ENCODE measurements at regions not wholly inside any gene's neighbourhood (a gene's known extent, or its start where the extent isn't known, plus 50 kb on each side); places are given as distances from the start of the nearest gene placed in this dataset.

- in situ Hi-C loops (cut with MboI; ENCODE audit: low pct_unique_long_range_greater_than_20kb in 2 of 9, low sequenced_read_pairs in 9 of 9, unreplicated experiment in 9 of 9): no loop called here
- 0 to 90% (median 46%) methylated on average over 2 to 5 of the region's 5 CpGs; no CpG with 5 or more reads in 4 of the 10 experiments for WGBS, 10 experiments
- Histone ChIP-seq H3K4me3 (no peak overlapping the region), H3K4me1 (replicated peaks in 1 of 2) (no peaks in the 10 kb centered on the region), H3K27ac (no peak overlapping the region)
- no peak for ATAC-seq (replicated peaks in 6 of 8)
Measured at GRCh38 chr15:97600190-97600589, 360.3 kb upstream of the ARRDC4 start.

GRCh38 chr15:97604677-97605076, 355.8 kb upstream of the ARRDC4 start:
- ATAC-seq (replicated peaks in 6 of 8): no peak
- no peak overlapping the region for H3K27ac ChIP-seq
- no peak overlapping the region for H3K4me3 ChIP-seq
- no peaks in the 10 kb centered on the region for H3K4me1 ChIP-seq (replicated peaks in 1 of 2)
- in situ Hi-C loops (cut with MboI; ENCODE audit: low pct_unique_long_range_greater_than_20kb in 2 of 9, low sequenced_read_pairs in 9 of 9, unreplicated experiment in 9 of 9): no loop called here
- 0 to 100% (median 42%) methylated on average over 1 to 2 of the region's 2 CpGs; no CpG with 5 or more reads in 2 of the 10 experiments for WGBS, 10 experiments

- no peaks in the 10 kb centered on the region for H3K4me1 ChIP-seq (replicated peaks in 1 of 2)
- no peak overlapping the region for H3K27ac ChIP-seq
- ATAC-seq (replicated peaks in 6 of 8): no peak
- no peak overlapping the region for H3K4me3 ChIP-seq
- in situ Hi-C loops (cut with MboI; ENCODE audit: low pct_unique_long_range_greater_than_20kb in 2 of 9, low sequenced_read_pairs in 9 of 9, unreplicated experiment in 9 of 9): no loop called here
- 3 to 92% (median 57%) methylated on average over 1 of the region's 1 CpG for WGBS, 10 experiments
Measured at GRCh38 chr15:97615114-97615513, 345.4 kb upstream of the ARRDC4 start.

DNA sequence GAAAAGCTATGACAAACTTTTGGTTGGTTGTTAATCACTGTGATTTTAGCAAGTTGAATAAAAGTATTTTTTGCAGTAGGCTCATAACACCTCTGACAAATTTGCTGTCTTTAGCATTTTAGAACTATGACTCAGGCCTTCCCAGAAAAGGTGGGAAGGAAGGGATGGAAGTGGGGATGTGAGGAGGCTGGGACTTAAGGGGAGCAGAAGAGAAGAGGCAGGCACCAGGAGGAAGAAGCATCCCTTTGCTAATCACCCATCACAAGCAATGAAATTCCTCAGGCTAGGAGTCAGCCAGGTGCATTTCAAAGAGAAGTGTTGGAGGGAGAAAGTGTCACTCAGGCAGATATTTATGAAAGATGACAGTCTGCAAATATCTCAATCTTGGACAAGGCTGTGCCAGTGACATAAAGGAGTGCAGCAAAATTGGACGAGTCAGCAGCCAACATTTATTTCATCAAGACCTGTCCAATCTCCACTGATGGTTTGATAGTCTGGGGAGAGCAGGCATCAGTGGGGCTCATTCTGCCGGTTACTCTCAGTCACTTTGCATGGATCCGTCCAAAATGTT, 337.3 kb upstream of the ARRDC4 start:
- Histone ChIP-seq H3K4me1 (replicated peaks in 1 of 2) (peaks cover 4 to 10% of the 10 kb centered on the region in 2 donors), H3K27ac (no peak overlapping the region), H3K4me3 (no peak overlapping the region)
- in situ Hi-C loops (cut with MboI; ENCODE audit: low pct_unique_long_range_greater_than_20kb in 2 of 9, low sequenced_read_pairs in 9 of 9, unreplicated experiment in 9 of 9): no loop called here
- 0 to 83% (median 70%) methylated on average over 1 to 3 of the region's 3 CpGs; no CpG with 5 or more reads in 4 of the 10 experiments for WGBS, 10 experiments
- ATAC-seq (replicated peaks in 6 of 8): no peak

- Histone ChIP-seq H3K4me1 (replicated peaks in 1 of 2) (peaks cover 4 to 10% of the 10 kb centered on the region in 2 donors), H3K27ac (no peak overlapping the region), H3K4me3 (no peak overlapping the region)
- 0 to 86% (median 38%) methylated on average over 1 of the region's 1 CpG; no CpG with 5 or more reads in 2 of the 10 experiments for WGBS, 10 experiments
- in situ Hi-C loops (cut with MboI; ENCODE audit: low pct_unique_long_range_greater_than_20kb in 2 of 9, low sequenced_read_pairs in 9 of 9, unreplicated experiment in 9 of 9): no loop called here
- ATAC-seq (replicated peaks in 6 of 8): no peak
Measured at GRCh38 chr15:97627634-97628033, 332.9 kb upstream of the ARRDC4 start.

DNA sequence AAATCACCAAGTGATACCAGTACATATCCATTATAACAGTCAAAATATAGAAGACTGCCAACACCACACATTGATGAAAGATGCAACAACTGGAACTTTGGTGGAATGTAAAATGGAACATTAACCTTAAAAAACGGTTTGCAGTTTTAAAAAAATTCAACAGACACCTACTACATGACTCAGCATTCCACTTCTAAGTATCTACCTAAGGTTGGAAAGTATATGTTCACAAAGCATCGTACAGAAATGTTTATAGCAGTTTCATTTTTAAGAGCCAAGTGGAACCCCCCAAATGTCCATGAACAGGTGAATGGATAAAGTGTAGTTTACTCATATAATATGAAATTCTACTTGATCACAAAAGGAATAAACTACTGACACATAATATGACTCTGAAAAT, 314.7 kb upstream of the ARRDC4 start:
- Histone ChIP-seq H3K4me3 (no peak overlapping the region), H3K4me1 (replicated peaks in 1 of 2) (no peaks in the 10 kb centered on the region), H3K27ac (no peak overlapping the region)
- in situ Hi-C loops (cut with MboI; ENCODE audit: low pct_unique_long_range_greater_than_20kb in 2 of 9, low sequenced_read_pairs in 9 of 9, unreplicated experiment in 9 of 9): no loop called here
- WGBS, 10 experiments: 0 to 100% (median 67%) methylated on average over 1 to 2 of the region's 2 CpGs; no CpG with 5 or more reads in 1 of the 10 experiments
- ATAC-seq (replicated peaks in 6 of 8): no peak

- ATAC-seq (replicated peaks in 6 of 8): no peak
- H3K4me1 ChIP-seq (replicated peaks in 1 of 2): peaks cover 0 to 6% of the 10 kb centered on the region in 2 donors
- in situ Hi-C loops (cut with MboI; ENCODE audit: low pct_unique_long_range_greater_than_20kb in 2 of 9, low sequenced_read_pairs in 9 of 9, unreplicated experiment in 9 of 9): no loop called here
- H3K27ac ChIP-seq: no peak overlapping the region
- 0 to 100% (median 30%) methylated on average over 1 of the region's 1 CpG; no CpG with 5 or more reads in 2 of the 10 experiments for WGBS, 10 experiments
- H3K4me3 ChIP-seq: no peak overlapping the region
Measured at GRCh38 chr15:97648728-97649127, 311.8 kb upstream of the ARRDC4 start.

DNA sequence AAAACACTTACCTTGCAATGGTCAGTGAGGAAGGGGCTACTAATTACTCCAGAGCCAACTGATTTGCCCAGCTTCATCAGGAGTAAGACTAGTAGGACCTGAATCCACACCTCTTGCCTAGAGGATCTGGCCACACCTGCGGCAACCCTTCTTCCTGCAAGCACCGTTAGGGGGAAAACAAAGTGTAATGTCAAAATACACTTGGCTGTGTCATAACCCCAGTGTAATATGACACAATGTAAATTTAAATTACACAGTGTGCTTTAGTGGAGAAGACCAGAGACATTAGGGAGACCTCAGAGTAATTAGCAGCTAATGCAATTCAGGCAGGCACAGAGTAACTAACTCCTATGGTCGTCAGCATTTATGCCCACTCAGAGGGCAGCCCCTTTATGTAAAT, 308.5 kb upstream of the ARRDC4 start:
- no peak for ATAC-seq (replicated peaks in 6 of 8)
- 0 to 100% (median 40%) methylated on average over 1 to 3 of the region's 3 CpGs; no CpG with 5 or more reads in 2 of the 10 experiments for WGBS, 10 experiments
- no peak overlapping the region for H3K27ac ChIP-seq
- H3K4me3 ChIP-seq: no peak overlapping the region
- in situ Hi-C loops (cut with MboI; ENCODE audit: low pct_unique_long_range_greater_than_20kb in 2 of 9, low sequenced_read_pairs in 9 of 9, unreplicated experiment in 9 of 9): no loop called here
- H3K4me1 ChIP-seq (replicated peaks in 1 of 2): peaks cover 7 to 13% of the 10 kb centered on the region in 2 donors

DNA sequence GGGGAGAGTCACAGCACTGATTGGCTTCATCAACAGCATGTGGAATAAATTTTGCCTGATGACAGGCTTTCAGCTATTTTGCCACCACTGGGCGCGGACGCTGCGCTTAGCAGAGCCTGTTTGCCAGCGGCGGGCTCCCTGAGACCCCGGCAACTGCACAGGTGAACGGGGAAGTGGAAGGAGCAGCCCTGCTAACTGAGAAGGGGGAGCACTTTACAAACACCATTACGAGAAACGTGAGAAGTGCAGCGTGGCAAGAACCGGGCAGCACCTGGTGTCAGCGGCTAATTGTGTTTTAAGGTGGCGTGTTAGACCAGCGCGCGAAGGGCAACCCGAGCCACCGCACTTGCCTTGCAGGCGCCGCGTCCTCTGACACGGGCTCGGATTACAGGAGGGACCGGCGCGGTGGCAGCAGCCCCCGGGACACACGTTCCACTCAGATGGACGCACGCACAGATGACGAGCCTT, 307.8 kb upstream of the ARRDC4 start:
- WGBS, 10 experiments: 0 to 8% (median 3%) methylated on average over 2 to 28 of the region's 32 CpGs; no CpG with 5 or more reads in 2 of the 10 experiments
- H3K27ac ChIP-seq: no peak overlapping the region
- peak overlapping the region; percentile 18 to 35 (median 21) for H3K4me3 ChIP-seq
- H3K4me1 ChIP-seq (replicated peaks in 1 of 2): peaks cover 7 to 13% of the 10 kb centered on the region in 2 donors
- in situ Hi-C loops (cut with MboI; ENCODE audit: low pct_unique_long_range_greater_than_20kb in 2 of 9, low sequenced_read_pairs in 9 of 9, unreplicated experiment in 9 of 9): no loop called here
- peak in 5 of 8 experiments; percentile 70 to 85 (median 81) for ATAC-seq (replicated peaks in 6 of 8)

DNA sequence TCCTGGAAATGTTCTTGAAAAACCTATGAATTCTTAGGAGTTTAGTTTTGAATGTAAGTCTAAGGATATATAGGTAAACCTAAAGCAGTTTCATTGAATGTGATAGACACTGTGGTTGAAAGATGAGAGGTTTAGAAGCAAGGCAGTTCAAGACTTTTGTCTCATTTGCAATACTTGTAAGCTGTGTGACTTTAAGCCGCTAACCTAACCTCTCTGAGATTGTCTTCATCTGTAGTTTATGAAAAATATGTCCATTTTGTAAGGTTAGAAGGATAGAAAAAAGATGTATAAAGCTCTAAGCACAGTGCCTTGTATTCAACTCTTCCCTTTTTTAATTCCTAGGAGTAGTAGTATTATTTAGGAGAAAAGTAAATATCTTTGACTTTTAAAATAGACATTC, 306.6 kb upstream of the ARRDC4 start:
- in situ Hi-C loops (cut with MboI; ENCODE audit: low pct_unique_long_range_greater_than_20kb in 2 of 9, low sequenced_read_pairs in 9 of 9, unreplicated experiment in 9 of 9): no loop called here
- WGBS, 10 experiments: 0 to 100% (median 63%) methylated on average over 1 of the region's 1 CpG; no CpG with 5 or more reads in 4 of the 10 experiments

DNA sequence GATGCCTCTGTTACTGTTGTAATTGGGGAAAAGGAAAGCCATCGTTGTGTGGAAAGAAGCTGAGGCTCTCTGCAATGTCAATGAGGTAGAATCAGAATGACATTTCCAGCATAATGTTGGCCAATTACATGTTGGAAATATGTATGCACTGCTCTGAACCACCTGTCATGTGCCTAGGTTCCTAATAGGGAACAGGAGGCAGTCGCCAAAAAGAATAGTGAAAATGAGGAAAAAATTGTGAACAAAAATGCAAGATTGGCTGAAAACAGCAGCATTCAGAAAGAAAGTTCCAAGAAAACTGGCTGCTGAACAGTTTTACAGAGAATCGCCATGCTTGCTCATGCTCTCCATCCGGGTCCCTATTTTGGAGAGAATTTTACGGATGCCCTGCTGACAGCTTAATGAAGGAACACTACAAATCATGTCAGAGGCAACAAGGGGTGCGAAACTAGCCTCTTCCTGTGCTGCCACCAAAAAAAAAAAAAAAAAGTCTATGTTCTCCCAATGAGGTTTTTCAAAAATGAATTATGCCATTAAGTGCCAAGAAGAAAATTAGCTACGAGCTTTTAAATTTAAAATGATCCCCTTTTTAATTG, 305.9 kb upstream of the ARRDC4 start:
- H3K4me3 ChIP-seq: no peak overlapping the region
- H3K27ac ChIP-seq: no peak overlapping the region
- ATAC-seq (replicated peaks in 6 of 8): peak in 1 of 8 experiments; percentile 42

More for the DNA sequence above, 306.6 kb upstream of the ARRDC4 start:
- ATAC-seq (replicated peaks in 6 of 8): no peak
- H3K4me1 ChIP-seq (replicated peaks in 1 of 2): peaks cover 7 to 13% of the 10 kb centered on the region in 2 donors
- H3K27ac ChIP-seq: no peak overlapping the region
- no peak overlapping the region for H3K4me3 ChIP-seq

GRCh38 chr15:97661796-97662195, 298.7 kb upstream of the ARRDC4 start:
- in situ Hi-C loops (cut with MboI; ENCODE audit: low pct_unique_long_range_greater_than_20kb in 2 of 9, low sequenced_read_pairs in 9 of 9, unreplicated experiment in 9 of 9): no loop called here
- Histone ChIP-seq H3K4me1 (replicated peaks in 1 of 2) (no peaks in the 10 kb centered on the region), H3K4me3 (no peak overlapping the region), H3K27ac (no peak overlapping the region)
- WGBS, 10 experiments: 0 to 100% (median 3%) methylated on average over 1 to 3 of the region's 3 CpGs; no CpG with 5 or more reads in 1 of the 10 experiments
- ATAC-seq (replicated peaks in 6 of 8): no peak

More for the DNA sequence above, 305.9 kb upstream of the ARRDC4 start:
- peaks cover 7 to 13% of the 10 kb centered on the region in 2 donors for H3K4me1 ChIP-seq (replicated peaks in 1 of 2)
- WGBS, 10 experiments: 0 to 41% (median 21%) methylated on average over 1 to 7 of the region's 7 CpGs
- in situ Hi-C loops (cut with MboI; ENCODE audit: low pct_unique_long_range_greater_than_20kb in 2 of 9, low sequenced_read_pairs in 9 of 9, unreplicated experiment in 9 of 9): no loop called here

DNA sequence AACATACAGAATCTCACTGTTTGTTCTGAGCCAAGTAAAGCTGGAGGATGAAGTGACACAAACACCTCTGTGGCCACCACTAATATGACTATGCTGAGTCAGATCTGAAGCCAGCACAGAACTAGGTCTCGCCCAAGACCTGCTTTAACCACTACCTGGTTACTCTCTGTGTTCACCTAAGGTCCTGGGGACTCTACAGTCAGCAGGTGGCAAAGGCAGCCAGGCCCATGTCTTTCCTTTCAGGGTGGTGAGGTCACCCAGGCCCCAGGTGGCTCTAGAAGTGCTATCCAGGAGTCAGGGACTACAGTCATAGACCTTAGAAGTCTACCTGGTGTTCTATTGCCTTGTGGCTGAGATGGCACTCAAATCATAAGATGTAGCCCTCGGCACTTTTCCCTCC, 287.9 kb upstream of the ARRDC4 start:
- in situ Hi-C loops (cut with MboI; ENCODE audit: low pct_unique_long_range_greater_than_20kb in 2 of 9, low sequenced_read_pairs in 9 of 9, unreplicated experiment in 9 of 9): no loop called here
- H3K4me1 ChIP-seq (replicated peaks in 1 of 2): no peaks in the 10 kb centered on the region
- ATAC-seq (replicated peaks in 6 of 8): no peak
- 83 to 88% methylated on average over 1 of the region's 2 CpGs; no CpG with 5 or more reads in 8 of the 10 experiments for WGBS, 10 experiments
- H3K4me3 ChIP-seq: no peak overlapping the region
- no peak overlapping the region for H3K27ac ChIP-seq

Measured in motor neuron (in vitro differentiated cells).